ENCODE measurements at regions not wholly inside any gene's neighbourhood (a gene's known extent, or its start where the extent isn't known, plus 50 kb on each side); places are given as distances from the start of the nearest gene placed in this dataset.

DNA sequence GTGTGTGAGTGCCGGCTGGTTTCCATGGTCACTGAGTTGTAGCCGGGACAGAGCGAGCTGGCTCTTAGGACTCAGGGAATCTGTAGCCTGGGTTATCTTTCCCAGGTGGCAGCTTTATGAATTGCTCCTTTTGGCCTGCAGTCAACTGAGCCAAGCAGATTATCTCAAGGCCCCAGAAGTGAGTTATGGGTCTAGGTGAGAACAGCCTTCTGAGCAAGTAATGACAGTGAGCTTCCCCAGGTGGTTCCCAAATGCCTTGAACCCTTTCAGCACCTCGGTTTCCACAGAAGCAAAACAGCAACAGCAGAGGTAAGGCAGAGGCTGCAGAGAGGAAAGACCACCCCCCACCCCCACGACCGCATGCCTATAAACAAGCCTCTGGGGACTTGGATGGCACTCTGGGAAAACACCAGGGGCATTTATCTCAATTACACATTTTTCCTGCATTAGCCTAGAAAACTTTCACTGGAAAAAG lies 56.7 kb upstream of the DGKG start (continued):
- TF ChIP-seq MEF2B (IDR thresholded peaks at IDR 0.05; ENCODE audit: partially characterized antibody, poor library complexity, severe bottlenecking) (no peak), ATF7 (IDR thresholded peaks at IDR 0.05; ENCODE audit: low read depth) (no peak), E4F1 (IDR thresholded peaks at IDR 0.05; ENCODE audit: borderline replicate concordance, partially characterized antibody) (no peak), MLLT1 (IDR thresholded peaks at IDR 0.05) (no peak), CREB1 (IDR thresholded peaks at IDR 0.05; ENCODE audit: low read depth) (no peak), ZNF274 (IDR thresholded peaks at IDR 0.05; ENCODE audit: insufficient read depth, insufficient read length) (no peak), SUZ12 (IDR thresholded peaks at IDR 0.05; ENCODE audit: unreplicated experiment) (no peak), E2F8 (IDR thresholded peaks at IDR 0.05; ENCODE audit: low read depth, partially characterized antibody) (no peak)
